HG02759 (cell line): ENCODE measurements at regions not wholly inside any gene's neighbourhood (a gene's known extent, or its start where the extent isn't known, plus 50 kb on each side); places are given as distances from the start of the nearest gene placed in this dataset.
"Not testable (repeated sequence)": the region's sequence is repeated elsewhere in the genome, so short reads cannot be mapped to it uniquely, and the experiment has no call there.

Experiments used
- ATAC-seq: cut with Tn5 transposase; IDR thresholded peaks from one replicate; pipeline ENCODE4 v1.9.1; 2021; ENCODE audit warnings: mild to moderate bottlenecking, moderate library complexity; ENCODE audit not compliant: unreplicated experiment

DNA sequence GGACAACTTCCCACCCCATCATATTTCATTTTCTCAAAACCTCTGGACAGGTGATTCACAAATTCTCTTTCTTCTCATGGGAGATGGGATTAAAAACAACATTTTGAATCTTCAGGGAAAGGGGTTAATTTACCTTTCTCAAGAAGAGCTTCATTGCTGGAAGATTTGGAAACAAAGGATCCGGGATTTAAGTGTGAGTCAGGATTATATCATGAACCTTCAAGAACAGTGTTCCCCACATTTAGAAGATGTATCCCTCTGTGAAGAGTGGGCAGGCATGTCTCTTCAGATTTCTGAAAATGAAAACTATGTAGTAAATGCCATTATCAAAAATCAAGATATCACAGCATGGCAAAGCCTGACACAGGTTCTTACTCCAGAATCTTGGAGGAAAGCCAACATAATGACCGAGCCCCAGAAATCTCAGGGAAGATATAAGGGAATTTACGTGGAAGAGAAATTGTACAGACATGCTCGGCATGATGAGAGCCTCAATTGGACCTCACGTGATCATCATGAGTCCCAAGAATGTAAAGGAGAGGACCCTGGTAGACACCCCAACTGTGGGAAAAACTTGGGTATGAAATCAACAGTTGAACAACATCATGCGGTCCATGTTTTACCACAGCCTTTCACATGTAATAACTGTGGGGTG lies 99.5 kb upstream of the GPR39 start:
- not testable (repeated sequence) for ATAC-seq

DNA sequence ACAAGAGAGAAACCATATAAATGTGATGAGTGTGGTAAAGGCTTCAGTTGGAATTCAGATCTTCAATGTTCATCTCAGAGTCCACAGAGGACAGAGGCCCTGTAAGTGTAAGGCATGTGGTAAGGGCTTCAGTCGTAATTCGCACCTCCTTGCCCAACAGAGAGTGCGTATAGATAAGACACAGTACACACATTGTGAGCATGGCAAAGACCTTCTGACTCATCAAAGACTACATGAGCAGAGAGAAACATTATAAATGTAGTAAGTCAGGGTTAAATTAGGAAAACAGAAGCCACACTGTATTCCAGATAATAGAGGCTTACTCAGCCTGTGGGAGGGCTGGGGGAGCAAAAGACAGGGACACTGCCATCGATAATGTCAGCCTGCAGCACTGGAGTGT lies 98.1 kb upstream of the GPR39 start:
- ATAC-seq, result not testable (repeated sequence)

DNA sequence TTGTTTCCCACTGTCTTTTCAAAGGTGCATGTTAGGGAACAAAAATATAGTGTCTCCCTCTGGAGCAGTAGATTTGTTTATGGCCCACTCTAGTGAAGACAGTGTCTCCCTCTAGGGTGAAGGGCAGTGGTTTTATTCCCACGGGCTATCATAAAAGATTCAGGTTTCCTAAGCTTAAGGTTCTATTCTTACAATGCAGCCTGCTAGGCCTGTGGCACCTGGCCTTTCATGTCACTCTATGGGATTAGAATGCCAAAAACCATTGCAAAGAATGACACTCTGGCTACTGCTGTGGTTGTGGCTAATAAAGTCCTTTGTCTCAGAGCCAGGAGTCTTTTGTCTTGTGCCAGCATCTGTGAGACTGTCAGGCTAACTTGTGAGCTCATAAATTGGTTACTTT lies 92.6 kb upstream of the GPR39 start:
- not testable (repeated sequence) for ATAC-seq

DNA sequence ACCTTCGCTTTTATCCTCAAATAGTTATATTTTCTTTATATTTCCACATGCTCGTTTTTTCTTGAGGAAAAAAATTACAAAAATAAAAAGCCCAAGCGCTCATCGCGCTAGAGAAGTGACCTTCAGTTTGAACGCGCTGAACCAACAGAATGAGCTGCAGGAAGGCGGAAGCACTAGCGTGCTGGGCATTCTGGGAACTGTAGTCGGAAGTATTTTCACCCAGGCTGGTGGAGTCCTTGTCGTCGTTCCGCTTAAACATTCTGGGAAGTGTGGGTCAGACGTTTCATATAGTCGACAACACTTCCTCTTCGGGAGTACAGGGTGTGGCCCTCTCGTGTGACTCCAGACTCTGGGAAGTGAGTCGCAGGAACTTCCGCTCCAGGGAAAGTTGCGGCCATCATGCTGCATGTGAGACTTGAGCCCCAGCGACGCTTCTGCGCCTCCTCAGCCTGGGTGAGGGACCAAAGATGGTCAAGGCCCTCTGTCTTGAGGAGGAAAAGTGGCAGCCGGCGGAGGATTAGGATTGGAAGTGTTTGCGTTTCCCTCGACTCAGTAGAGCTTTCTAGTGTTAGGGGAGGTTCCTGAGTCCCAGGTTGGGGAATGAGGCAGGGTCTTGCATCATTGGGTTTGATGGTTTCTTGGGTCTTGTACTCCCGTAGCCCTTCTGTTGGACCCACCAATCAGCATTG lies 84.1 kb upstream of the GPR39 start:
- not testable (repeated sequence) for ATAC-seq

DNA sequence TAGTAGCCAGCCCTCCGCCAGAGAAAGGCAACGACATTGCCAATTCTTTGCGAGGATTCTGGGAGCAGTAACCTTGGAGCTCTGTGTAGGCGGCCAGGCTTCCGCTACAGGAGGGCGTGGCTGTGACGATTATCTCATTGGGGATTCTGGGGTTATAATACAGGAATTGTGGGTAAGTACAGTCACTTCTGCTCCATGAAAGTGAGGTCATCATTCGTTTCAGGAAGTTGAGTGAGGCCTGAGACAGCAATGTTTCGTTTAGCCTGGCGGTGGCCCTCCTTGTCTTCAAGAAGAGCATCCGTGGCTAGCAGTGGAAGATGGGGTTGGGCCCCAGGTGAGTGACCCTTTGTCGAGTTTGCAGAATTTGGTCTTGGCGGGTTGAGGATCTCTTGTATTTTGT lies 79.5 kb upstream of the GPR39 start:
- not testable (repeated sequence) for ATAC-seq

DNA sequence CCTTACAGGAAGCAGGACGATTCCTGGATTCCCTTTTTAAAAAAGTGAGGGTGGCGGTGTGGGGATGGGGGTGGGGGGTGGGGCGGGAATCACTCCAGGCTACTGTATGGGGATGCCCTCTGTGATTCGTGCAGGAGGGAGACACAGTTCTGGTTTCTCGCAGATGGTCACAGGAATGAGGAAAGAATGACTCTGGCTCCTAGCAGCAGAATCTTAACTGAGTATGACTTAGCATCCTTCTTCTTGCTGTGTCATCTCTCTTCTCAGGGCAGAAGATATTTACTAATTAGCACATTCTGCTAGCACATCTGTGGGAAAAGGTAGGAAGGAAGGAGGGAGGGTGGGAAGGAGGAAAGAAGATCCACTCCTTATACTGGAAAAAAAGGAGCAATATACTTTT lies 78.8 kb upstream of the GPR39 start:
- not testable (repeated sequence) for ATAC-seq

DNA sequence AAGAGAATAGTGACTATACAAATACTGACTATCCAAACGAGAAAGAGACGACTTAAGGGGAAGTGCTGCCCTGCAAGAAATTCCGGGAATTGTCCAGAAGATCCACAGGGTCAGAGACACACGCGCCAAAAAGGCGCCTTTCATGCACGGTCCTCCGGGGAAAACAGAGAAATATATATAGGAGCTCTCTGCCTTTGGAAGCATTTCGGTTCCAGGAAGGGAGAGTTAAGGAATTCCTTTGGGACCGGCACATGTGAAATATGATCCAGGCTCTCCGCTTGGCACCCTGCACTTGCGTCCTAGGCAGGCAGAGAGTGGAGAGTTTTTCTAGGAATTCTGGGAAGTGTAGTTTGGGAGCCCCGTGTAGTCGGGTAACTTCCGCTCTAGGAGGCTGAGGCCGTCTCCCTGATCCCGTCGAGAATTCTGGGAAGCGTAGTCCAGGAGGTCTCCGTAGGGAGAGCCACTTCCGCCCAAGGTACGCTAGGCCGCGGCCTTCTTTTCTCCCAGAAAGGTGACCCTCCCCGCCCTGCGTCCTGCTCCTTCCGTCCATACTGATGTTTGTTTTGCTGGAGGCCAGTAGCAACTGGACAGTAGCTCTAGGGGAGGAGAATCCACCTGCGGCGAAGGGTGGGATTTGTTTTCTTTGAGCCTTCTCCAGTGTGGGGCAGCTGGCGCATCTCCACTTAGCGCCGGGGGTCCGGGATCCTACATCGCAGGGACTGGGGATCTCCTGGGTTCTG lies 69.4 kb upstream of the GPR39 start:
- ATAC-seq, result peak; percentile 54

DNA sequence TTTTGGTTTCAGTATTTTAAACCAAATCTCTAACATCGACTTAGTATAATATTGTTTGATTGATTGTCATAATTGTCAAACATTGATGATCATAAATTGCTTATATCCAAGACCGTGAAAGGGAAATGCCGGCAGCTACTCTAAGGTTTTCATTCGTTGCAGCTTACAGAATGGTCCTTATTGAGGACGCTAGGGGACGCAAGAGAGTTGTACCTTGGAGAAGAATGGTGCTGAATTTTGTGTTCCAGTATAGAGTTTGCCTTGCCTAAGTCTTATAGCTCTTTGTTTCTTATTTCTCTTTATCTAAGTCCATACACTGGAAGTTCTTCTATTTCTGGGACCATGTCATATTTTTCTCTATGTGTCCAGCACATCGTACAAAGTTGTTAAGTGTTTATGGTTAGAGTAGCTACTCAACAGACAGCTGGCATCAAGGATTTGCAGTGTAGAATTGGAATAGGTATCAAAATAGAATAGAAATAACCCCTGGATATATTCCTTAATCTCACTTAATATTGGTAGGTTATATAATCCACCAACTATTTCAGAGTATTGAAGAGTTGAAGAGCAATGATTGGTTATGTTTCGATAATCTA lies 67.4 kb upstream of the GPR39 start:
- ATAC-seq, result not testable (repeated sequence)

DNA sequence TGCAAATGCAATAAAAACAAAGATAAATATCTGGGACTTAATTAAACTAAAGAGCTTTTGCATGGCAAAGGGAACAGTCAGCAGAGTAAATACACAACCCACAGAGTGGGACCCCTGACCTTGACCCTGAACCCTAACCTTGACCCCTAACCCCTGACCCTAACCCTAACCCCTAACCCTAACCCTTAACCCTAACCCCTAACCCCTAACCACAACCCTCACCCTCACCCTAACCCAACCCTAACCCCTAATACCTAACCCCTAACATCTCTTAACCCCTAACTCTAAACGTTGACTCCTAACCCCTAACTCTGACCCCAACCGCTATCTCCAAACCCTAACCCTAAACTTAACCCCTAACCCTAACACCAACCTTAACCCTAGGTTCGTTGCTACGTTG lies 64.9 kb upstream of the GPR39 start:
- ATAC-seq, result not testable (repeated sequence)

DNA sequence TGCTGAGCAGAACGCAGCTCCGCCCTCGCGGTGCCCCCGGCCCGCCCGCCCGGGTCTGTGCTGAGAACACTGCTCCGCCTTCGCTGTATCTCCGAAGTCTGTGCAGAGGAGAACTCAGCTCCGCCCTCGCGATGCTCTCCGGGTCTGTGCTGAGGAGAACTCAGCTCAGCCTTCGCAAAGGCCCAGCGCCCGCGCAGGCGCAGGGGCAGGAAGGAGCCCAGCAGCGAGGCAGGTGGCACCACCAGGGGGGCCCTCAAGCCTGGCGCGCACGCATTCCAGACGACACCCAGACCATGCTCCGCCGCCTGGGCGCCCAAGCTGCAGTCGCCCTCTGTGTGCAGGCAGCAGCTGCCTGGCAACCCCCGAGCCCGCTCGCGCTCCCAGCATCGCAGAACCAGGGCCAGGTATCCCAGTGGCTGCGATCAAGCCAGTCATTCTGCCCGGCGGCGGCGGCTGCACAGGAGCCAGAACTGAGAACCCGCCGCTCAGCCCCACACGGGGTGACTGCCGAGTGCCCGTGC lies 64.1 kb upstream of the GPR39 start:
- ATAC-seq, result not testable (repeated sequence)

DNA sequence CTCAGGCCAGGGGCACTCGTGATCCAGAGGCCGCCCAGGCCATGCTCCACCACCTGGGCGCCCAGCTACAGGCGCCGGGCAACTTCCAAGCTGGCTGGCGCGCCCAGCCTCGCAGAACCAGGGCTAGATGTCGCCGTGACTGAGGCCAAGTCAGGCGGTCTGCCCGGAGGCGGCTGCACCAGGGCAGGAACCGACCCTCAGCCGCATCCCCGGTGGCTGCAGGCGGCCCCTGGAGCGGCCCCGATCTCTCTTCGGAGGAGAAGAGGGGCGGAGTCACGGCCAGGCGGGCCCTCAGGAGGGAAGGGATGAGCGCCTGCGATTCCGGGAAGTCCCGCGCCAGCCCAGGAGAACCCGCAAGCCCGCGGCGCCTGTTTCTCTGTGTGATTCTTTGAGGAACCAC lies 63.2 kb upstream of the GPR39 start:
- not testable (repeated sequence) for ATAC-seq

DNA sequence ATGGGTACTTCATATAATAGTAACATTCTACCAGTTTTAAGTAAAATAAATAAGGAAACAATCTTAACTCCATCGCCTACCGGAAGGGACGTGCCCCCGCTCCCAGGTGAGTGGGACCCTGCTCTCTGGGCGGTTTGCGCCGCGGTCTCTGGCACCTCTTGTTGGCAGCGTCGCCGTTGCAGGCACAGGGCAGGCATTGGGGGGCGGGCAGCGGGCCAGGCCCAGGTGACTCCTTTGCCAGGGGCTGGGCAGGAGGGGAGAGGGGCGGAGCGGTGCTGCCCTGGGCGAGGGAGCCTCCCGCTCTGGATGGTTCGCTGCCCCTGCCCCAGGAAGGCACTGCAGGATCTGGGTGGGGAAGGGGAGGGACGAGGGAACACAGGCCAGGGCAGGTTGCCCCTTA lies 55.6 kb upstream of the GPR39 start:
- ATAC-seq, result not testable (repeated sequence)

DNA sequence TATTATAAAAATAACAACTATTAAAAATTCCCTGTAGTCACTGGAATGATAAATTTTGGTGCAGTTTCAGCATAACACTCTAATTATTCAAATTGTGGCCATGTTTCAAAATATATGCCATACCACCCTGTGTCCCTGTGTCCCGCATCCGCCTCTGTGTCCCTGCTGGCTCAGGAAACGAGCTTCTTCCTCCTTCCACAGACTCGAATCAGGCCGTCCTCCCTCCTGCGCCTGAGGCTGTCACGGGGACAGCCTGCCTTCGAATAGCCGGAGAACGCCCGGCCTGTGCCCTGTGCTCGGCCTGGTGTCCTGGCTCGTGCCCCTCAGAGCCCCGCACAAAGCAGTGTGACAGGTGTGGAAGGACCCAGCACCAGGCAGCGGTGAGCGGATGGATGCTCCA lies 55.1 kb upstream of the GPR39 start:
- not testable (repeated sequence) for ATAC-seq

DNA sequence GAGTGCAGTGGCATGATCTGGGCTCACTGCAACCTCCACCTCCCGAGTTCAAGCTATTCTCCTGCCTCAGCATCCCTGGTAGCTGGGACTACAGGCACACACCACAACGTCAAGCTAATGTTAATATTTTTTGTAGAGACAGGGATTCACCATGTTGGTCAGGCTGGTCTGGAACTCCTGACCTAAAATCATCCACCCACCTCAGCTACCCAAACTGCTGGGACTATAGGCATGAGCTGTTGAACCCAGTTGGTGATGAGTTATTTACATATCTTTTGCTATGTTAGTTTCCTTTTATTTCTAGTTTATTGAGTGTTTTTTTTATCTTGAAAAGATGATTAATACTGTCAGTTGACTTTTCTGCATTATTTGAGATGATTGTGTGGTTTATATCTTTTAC lies 53.3 kb upstream of the GPR39 start:
- not testable (repeated sequence) for ATAC-seq

DNA sequence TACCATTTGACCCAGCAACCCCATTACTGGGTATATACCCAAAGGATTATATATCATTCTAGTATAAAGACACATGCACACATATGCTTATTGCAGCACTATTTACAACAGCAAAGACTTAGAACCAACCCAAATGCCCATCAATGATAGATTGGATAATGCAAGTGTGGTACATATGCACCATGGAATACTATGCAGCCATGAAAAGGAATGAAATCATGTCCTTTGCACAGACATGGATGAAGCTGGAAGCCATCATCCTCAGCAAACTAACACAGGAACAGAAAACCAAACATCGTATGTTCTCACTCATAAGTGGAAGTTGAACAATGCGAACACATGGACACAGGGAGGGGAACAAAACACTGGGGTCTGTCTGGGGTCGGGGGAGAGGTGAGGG lies 50.6 kb upstream of the GPR39 start:
- not testable (repeated sequence) for ATAC-seq

DNA sequence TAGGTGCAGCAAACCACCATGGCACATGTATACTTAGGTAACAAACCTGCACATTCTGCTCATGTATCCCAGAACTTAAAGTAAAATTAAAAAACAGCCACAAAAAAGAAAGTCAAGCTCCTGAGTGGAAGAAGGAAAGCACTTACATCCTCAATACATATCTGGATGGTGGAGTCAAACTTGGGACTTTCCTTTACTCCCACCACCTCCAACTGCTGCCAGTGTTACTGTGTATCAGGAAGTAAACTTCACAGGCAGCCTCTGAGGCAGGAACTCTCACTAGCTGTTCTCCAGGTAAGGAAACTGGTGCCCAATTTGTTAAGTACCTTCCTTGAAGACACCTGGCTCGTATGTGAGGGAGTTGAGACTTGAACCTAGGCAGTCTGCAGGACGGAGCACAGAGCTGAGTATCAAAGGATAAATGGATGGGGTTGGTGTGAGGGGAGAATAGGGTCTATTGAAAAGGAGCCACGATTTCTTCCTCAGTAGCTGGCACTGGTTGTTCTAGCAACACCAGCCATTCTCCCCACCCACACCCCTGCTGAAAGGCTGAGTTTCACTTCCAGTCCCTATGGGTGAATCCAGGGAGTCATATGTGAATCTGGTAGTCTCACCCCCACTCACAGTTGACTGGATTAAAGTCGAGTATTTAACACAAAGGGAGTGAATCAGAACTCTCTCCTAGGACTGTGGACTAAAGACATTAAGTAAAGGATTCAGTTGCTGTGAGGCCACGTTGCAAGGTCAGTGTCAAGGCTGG lies 50.0 kb upstream of the GPR39 start:
- ATAC-seq, result no peak
